ENCODE measurements at regions not wholly inside any gene's neighbourhood (a gene's known extent, or its start where the extent isn't known, plus 50 kb on each side); places are given as distances from the start of the nearest gene placed in this dataset.

DNA sequence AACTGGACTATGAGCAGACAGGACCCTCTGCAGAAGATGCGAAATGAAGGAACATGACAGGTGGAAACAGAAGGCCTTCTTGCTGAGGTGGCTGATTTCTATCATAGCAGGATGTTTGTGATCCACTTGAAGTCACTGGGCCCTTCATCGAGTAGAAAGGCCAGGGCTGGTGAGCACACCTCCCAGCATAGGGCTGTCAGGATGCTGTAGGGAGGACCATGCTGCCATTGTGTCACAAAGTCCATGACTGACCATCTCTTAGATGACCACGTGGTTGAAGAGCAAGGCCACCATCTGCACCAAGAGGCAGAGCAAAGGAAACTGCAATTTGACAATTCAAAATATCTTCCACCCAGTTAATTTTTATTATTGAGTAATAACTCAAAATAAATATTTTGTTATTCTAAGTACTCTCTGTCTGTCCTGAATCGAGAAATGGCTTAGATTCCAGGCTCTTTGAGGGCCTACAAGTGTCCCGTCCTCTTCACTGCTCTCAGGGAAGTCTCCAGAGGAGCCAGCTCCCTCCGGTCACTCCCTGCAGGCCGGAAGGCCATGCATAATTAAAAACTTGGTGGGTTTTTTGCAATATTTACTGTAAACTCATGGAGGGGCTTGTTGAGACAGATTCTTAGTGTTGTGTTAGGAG lies 249.3 kb upstream of the ZMIZ1 start:
- DNase-seq (no peak), ATAC-seq (no peak)

DNA sequence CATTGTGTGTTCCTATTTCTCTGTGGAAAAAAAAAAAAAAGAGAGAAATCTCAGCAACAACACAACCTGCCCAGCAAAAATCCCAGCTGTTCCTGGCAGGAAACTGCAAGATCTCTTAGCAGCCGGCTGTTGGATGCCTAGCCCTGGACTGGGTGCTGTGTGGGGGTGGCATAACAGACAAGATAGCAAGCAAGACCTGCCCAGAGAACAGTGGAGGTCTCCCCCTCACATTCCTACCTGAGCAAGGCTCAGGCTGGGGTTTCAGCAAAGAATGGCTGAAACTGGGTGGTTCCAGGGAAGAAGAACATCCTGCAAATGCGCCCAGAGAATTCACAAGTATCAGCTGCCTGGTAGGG lies 248.8 kb upstream of the ZMIZ1 start:
- no peak for DNase-seq
- no peak for ATAC-seq

DNA sequence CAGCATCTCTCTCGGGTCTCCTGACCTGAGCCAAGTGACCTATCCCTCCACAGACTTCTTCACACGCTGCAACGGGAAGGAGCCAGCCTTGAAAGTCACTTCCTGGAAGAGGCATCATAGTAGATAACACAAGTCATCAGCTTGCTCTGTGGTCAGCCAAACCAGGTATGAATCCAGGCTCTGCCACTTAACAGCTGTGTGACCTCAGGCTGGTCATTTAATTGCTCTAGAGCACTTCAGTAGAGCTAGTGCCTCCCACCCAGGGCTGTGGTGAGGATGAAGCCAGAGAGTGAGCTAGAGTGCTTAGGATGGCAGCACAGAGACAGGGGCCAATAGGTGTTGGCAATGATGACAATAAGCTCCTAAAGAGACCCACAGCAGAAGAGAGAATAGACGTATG lies 247.7 kb upstream of the ZMIZ1 start:
- no peak for ATAC-seq
- no peak for DNase-seq

DNA sequence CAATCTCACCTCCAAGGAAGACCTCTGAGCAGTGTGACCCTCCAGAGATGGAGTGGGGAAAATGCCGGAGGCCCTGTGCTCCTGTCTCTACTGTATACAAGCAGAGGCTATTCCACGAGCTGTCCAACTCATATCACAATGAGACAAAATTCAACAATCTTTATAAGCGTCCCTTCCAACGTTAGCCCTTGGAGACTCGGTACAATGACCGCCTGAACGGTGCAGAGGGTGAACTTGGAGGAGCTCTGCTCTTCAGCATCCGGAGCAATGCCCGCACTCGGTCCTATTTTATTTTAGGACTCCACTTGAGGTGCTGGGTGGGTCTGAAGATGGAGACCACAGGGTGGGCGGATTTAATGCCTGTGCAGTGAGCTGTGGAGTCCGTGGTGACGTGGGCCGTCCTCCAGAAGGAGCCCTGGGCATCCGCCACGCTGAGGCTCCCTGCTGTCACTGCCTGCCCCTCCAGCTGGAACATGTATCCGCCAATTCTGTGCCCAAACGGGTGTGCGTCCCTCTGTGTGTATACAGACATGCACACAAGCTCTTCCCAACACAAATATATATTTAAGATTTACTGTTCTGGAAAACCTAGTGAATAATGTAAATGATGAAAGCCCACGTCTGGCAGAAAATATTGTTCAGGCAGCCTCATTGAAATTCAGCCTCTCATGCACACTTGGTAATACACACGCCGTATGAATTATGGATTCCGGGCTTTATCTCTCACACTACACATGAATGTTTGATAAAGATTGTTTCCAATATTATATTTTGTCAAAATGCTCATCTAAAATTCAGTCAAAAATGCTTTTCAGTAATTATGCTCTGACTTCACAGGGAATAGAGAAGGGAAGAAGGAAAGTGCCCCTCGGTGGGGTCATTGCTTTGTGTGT lies 239.9 kb upstream of the ZMIZ1 start:
- no peak for DNase-seq
- ATAC-seq: no peak

DNA sequence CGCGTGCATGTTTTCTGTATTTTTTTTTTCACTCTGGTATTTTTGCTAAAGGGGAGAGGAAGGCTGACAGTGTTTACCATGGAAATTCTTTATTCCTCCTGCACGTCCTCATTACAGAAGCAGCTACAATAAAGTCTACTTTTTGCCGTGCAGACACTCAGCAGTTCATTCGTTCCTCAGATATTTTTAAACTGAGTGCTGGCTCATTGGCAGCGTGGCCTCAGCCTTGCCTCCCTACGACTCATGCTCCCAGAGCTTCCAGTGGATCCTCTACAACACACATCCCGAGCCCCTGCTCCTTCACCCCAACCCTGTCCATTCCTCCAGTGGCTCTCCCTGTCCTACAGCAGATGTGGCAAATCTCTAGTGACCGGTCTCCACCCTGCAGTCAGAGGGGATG lies 239.2 kb upstream of the ZMIZ1 start:
- no peak for ATAC-seq
- no peak for DNase-seq

DNA sequence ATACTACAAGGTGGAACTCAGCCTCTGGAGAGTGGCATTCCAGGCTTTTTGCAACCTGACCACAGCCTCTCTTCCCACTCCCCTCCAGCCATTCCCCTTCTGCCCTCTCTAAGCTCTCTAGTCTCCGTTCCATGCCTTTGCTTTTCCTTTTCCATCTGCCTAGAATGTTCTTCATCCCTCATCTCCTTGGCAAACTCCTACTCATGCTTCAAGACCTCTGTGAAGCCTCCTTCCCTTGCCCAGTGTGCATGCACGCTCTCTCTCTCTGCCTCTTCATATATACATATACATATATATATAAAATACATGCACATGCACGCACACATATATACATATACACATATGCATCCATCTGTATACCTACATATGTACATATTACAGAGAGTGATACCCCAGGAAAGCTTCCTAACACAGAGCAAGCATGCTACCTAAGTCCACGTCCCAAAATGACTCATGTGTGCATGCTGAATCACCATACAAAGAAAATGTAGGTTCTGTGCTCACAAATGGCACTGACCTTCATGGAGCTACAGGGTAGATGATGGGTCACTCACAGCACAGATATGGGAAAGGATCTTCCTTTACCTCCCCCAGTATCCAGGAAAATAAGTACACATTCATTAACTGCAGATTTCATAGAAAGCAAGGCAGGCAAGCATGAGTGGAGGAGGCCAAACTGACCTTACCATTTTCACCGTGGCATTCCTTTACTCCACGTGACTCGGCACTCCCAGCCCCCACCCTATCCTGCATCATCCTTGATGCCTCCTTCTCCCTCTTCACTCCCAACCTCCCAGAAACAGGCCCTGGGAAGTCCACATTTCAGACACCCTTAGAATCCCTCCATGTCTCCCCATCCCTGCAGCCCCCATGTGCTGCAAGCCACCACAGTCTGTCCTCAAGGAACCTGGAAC lies 238.4 kb upstream of the ZMIZ1 start:
- ATAC-seq: no peak
- DNase-seq: no peak

DNA sequence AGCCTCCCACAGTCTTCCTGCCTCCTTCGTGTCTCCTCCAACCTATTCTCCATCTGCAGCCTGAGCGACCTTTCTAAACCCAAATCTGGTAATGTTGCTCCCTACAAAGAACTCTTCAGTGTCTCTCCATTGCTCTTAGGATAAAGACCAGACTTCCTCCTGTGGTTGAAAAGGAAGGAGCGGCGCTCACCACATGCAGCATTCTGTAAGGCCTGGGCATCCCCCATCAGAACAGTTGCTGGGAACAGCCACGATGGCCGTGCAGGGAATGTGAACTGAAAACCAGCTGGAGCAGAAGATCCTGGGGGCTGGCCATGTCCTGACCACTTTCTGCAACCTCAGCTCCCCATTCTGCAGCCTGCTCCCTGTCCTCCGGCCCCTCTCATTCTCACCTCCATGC lies 237.8 kb upstream of the ZMIZ1 start:
- ATAC-seq (no peak), DNase-seq (no peak)

DNA sequence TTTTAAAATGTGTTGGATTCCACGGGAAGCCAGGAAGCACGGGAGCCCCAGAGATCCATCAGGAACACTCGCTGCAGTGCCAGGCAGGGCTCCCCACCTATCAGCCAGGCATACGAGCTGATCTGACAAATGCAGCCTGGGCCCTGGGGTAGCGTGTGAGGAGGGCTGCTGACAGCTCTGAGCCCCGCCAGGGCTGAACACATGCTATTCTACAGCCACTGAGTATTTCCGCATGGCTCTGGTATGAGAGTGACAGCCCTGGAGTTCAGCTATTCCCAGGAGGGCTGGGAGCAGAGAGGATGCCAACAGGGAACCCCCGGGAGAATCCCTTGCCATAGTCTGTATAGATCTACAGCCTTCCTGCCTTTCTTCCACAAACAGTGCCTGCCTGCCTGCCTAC lies 237.3 kb upstream of the ZMIZ1 start:
- ATAC-seq (no peak), DNase-seq (no peak)

DNA sequence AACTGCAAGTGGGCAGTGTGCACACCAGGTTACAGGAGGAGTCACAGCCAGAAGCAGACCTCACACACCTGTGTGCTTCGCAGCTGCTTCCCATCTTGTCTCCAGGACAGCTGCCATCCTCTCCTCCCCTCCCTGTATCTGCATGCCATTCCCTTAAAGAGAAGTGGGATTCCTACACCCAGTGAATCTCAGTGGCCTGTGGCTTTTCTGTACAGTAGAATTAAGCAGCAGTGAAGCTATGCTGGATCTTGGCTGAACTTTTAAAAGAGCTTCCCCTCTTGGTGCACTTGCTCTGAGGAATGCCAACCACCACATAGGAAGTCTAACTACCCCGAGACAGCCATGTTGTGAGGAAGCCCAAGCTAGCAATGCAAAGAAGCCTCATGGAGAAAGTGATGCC lies 236.5 kb upstream of the ZMIZ1 start:
- no peak for DNase-seq

DNA sequence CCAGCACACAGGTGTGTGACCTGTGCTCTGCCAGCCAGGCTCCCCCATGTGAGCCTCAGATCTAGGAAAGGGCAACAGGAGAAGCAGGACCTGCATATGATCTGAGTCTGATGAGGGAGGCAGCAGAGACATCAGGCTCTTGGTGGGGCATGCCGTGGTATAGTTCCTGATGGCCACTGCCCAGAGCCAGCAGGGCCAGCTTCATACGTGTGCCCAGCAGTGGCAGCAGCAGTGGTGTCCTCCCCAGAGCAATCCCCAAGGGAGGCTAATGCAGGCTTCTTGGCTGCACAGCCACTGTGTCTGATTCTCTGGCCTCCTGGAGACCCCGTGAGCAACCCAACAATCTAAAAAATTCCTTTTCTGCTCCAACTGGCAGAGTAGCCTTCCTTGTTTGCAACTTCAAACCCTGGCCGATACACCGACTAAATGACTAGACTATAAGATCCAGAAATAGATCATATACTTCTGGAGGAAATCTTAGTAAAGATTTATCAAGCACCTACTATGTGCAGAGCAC lies 230.6 kb upstream of the ZMIZ1 start:
- no peak for ATAC-seq
- DNase-seq: no peak

More for the DNA sequence above, 236.5 kb upstream of the ZMIZ1 start:
- no peak for ATAC-seq

DNA sequence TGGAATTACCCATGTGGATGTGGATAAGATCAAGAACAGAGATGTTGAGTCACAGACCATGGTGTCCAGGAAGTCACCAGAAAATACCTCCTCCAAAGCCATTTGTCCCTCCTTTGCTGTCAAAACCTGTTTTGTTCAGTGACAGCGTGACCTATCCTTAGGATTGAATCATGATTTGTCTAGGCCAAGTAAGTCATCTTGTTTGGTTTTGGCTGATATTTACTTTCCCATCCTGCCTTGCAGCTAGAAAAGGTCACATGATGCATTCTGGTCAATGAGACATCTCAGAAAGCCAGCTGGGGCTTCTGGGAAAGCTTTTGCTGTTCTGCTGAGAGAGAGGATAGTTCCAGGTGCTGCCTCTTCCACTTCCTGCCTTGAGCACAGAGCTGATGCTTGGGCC lies 225.3 kb upstream of the ZMIZ1 start:
- ATAC-seq: no peak
- no peak for DNase-seq

DNA sequence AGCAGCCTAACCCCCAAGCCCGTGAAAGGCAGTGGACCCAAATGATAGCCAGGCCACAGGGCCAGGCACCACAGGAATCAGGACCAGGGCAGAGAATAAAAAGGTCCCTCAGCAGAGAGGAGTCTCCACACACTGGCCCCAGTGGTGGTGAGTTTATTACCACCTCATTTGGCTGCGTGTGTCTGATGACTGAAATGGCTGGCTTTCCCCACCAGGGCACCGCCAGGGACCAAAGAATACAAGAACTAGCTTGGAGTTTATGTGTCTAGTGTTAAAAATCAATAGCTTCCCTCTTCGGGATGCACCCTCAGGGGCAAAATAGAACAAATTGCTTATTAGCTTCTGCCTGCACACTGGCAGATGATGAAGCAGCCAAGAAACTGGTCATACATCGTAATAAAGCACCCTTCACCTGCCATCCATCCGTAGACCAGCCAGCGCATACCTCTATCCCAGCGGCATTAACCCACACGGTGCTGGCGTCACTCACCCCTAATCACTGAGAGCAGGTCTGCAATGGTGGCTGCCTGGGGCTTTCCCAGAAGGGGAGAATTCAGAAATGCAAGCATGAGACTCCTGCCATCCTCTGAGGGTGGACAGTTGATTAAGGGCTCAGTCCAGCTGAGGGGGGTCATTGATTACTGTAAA lies 223.7 kb upstream of the ZMIZ1 start:
- ATAC-seq: no peak
- DNase-seq: no peak

DNA sequence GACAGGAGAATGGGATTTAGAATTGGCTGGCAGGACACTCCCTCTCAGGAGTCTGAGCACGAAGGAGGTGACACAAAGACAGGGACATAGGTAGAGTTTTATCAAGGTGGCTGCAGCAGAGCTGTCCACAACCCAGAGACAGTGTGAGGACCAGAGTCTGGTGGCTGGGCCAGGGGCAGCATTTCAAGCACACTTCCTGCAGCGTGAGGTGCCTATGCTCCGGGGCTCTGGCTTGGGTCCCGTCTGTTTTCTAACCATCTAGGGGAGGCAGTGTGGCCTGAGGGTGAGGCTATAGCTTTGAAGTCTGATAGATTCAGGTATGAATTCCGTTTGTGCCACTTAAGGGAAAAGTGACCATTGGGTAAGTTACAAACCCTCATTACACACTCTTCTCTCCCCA lies 222.7 kb upstream of the ZMIZ1 start:
- ATAC-seq: no peak
- no peak for DNase-seq

DNA sequence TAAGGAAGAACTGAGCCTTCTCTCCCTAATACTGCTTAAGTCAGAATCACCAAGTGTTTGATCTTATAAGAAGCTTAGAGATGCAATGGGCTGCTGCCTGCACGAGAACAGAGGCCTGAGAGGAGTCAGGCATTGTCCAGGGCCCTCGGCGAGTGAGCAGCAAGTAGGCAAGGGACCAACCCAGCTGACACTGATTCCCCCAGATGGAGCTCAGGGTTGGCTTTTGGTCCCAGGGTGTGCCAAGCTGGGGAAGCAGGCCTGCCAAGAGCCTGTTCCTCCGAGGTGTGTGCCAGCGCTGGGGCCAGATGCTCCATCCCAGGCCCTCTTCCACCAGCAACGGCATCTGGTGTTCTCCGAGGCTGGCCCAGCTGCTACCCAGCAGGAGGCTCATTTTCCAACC lies 222.0 kb upstream of the ZMIZ1 start:
- ATAC-seq (no peak), DNase-seq (no peak)

DNA sequence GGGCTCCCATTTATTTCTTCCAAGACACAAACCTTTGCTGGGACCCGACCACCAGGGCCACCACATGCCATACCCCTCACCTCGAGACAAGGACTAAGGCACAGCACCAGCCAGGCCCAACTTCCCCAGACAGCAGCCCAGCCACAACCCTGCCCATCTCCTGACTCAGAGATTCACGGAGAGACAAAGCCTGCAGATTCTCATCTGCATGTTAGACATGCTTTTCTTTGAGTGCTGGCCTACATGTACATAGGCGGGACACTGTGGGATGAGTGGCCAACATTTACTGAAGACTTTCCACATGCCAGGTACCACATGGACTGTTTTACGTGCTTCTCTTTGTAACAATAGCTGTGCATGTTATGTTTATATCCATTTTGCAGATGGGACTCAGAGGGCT lies 221.3 kb upstream of the ZMIZ1 start:
- no peak for DNase-seq
- no peak for ATAC-seq

DNA sequence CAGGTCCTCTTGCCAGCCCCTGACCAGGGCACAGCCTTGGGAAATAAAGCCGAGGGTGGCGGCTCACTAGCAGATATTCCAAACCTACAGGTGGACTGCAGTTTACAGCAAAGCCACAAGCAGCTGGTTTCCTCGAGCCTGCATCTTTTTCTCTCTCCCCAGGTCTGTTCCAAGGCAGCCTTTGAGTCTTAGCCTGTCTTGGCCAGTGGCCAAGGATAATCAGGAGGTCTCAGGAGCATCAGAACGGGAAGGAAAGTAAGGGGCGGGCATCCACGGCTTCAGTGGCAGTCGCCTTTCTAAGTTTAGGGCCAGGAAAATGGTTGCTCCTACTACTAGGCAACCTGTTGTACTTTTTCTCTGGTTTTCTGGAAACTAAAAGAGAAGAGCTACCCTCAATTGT lies 219.7 kb upstream of the ZMIZ1 start:
- ATAC-seq (no peak), DNase-seq (no peak)

DNA sequence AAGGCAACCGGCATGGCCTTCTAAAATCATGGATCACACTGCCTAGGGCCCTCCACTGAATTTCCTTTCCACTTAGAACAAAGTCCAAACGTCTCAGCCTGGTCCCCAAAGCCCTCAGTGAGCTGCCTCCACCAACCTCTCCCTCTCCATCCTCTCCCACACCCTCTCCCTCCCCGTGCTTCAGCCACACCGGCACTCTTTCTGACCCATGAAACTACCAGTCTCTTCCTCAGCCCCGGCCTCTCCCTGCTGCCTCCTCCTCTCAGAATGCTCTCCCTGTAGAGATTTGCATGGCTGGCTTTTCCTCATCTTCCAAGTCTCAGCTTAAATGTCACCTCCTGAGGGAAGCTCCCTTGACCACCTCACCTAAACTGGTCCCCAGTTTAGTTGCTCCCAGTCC lies 219.0 kb upstream of the ZMIZ1 start:
- DNase-seq (no peak), ATAC-seq (no peak)

DNA sequence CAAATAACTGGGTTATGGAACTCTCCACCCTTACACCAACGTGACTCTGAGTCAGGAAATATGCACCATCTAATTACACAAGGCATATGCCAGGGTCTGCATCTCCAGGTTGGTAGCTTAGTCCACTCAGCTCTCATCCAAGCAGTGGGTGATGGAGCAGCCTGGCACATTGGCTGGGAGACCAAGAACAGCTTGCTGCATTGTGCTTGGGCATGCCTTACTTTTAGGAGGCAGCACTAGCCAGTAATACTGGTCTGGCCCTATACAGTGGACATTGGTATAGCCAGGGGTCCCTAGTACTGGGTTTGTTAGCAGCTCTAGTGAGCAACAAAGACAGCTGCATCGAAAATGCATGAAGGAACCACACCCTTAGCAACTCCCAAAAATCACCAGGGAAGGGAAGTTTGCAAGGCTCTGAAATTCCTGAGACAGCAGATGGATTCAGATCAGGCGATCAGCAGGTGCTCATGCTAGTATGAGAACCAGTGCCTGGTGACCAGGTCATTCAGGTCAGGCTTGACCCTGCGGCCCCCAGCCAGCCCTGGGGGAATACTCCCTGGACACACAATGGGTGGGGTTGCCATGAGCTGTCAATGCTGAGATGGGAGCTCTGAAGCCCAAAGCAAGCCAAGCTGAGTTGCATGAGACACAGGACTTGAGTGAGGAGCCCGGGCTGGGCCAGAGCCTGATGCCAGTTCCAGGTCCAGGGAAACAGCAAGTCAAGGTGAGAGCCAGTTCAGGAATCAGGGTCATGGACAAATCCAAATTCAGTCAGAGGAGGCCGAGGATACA lies 217.9 kb upstream of the ZMIZ1 start:
- no peak for DNase-seq

DNA sequence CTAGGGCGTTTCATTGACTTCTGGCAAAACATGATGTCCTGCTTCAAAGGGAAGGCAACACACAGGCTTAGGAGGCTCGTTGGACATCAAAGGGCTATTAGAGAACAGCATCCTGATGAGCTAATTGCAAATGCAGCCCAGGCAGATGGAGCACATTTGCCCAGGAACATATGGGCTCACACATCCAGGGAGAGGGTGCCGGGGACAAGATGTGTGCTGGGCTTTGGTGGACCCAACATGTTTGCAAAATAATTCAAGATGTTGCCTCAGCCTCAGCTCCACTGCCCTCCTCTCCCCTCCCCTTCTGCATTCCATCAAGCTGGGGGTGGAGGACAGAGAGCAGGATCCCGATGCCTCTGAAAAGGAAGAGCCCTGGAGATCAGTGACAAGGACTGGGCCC lies 217.1 kb upstream of the ZMIZ1 start:
- ATAC-seq: no peak
- DNase-seq: no peak

More for the DNA sequence above, 217.9 kb upstream of the ZMIZ1 start:
- no peak for ATAC-seq

DNA sequence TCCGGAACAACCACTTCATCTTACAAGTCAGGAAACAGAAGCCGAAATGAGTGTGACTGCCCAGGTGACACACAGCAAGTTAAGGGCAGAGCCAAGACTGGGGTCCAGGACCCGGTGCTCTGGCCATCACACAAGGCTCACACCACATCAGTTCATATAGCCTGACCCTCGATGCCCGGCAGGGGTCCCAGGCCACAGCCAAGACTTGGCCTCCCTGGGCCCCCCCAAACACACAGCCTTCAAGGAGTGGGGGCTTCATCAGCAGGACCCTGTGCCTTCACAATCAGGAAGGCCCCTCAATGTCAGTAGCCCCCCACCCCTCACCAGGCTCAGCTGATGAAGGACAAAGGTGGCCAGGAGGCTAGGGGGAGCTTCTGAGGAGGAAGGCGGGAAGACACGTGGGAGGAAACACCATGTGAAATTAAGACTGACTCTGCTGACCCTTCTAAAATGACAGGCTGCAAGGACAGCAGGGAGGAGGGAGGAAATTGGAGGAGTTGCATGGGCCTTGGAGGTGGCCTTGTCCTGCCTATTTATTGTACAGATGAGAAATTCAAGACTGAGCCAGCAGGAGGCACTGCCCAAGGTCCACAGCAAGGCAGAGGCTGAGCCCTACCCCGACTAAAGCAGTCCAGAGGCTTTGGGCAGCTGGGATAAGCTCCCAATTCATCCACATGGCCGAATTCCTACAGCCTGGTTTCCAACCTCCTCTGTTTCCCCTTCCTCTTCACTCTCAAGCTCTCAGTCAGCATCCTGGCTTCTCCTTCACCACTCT lies 216.1 kb upstream of the ZMIZ1 start:
- no peak for ATAC-seq
- DNase-seq: peak; percentile 8

DNA sequence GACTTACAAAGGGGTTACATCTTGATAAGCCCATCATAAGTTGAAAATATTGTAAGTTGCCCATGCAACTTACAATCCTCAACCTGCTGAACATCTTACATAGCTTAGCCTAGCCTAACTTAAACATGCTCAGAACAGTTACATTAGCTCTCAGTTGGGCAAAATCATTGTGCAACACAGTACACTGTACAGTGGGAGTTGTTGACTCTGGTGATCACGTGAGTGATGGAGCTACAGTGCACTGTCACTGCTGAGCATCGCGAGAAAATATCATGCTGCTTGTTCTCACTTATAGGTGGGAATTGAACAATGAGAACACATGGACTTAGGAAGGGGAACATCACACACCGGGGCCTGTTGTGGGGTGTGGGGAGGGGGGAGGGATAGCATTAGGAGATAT lies 214.9 kb upstream of the ZMIZ1 start:
- DNase-seq: no peak
- no peak for ATAC-seq
